Upper lobe of left lung (tissue), 6 donors: ENCODE measurements at regions not wholly inside any gene's neighbourhood (a gene's known extent, or its start where the extent isn't known, plus 50 kb on each side); places are given as distances from the start of the nearest gene placed in this dataset.

Experiments used
- ATAC-seq, 2 donors: fragments of 200-7000 bp; cut with Tn5 transposase; one replicate each; pipeline ENCODE4 v1.9.1; 2022; ENCODE audit warnings: mild to moderate bottlenecking in 2 of 2, moderate library complexity in 2 of 2; ENCODE audit not compliant: low FRiP score in 2 of 2
- DNase-seq, 2 donors: peaks; one replicate each; pipeline ENCODE4 v3.0.0-alpha.2; 2019 to 2020
- H3K27ac ChIP-seq, 4 donors: fragments of 200-600 bp; sonication (generic); one replicate each; pipeline ENCODE4 v1.5.1; 2016 to 2019
- H3K27me3 ChIP-seq, 4 donors: fragments of 200-600 bp; sonication (generic); one replicate each; pipeline ENCODE4 v1.5.1; 2017 to 2019
- H3K36me3 ChIP-seq, 4 donors: fragments of 200-600 bp; sonication (generic); one replicate each; pipeline ENCODE4 v1.5.1; 2016 to 2019
- H3K4me1 ChIP-seq, 4 donors: fragments of 200-600 bp; sonication (generic); one replicate each; pipeline ENCODE4 v1.5.1; 2018 to 2019
- H3K4me3 ChIP-seq, 4 donors: fragments of 200-600 bp; sonication (generic); one replicate each; pipeline ENCODE4 v1.5.1; 2017 to 2019; ENCODE audit warnings: mild to moderate bottlenecking in 2 of 4, moderate library complexity in 1 of 4
- H3K9me3 ChIP-seq, 4 donors: fragments of 200-600 bp; sonication (generic); one replicate each; pipeline ENCODE4 v1.5.1; 2018 to 2019
- EP300 ChIP-seq, 4 donors: sonication (generic); formaldehyde crosslinking; IDR thresholded peaks; one replicate each; pipeline ENCODE4 v1.5.1; 2017; ENCODE audit warnings: antibody characterized with exemption in 4 of 4, control low read depth in 2 of 4
- POLR2A ChIP-seq, 4 donors: fragments of 450-650 bp; IDR thresholded peaks; one replicate each; pipeline ENCODE4 v1.5.1; 2016 to 2017; ENCODE audit warnings: antibody characterized with exemption in 4 of 4, mild to moderate bottlenecking in 2 of 4
- POLR2AphosphoS5 ChIP-seq, 2 donors: sonication (generic); formaldehyde crosslinking; IDR thresholded peaks; one replicate each; pipeline ENCODE4 v1.5.1; 2017; ENCODE audit warnings: antibody characterized with exemption in 2 of 2
- WGBS, 2 donors: methylation state at CpG; one replicate each; pipeline ENCODE4 v1.1.5; 2017 to 2018; 5-methylcytosine and 5-hydroxymethylcytosine counted together
- TF ChIP-seq, protein P1 (sequence below), 6 experiments: fragments of 450-650 bp in 4 of 6; fragments of 200-600 bp in 2 of 6; sonication (generic) in 2 of 6; IDR thresholded peaks; one replicate each; pipeline ENCODE4 v1.5.1; 2016 to 2019; ENCODE audit warnings: antibody characterized with exemption in 6 of 6
- donor health status: DM: no; HTN: no; CAD: no; lungs with moderate emphysema.
- donor health status: DM: no; HTN: yes; CAD: no; lungs with severe emphysema.

DNA sequence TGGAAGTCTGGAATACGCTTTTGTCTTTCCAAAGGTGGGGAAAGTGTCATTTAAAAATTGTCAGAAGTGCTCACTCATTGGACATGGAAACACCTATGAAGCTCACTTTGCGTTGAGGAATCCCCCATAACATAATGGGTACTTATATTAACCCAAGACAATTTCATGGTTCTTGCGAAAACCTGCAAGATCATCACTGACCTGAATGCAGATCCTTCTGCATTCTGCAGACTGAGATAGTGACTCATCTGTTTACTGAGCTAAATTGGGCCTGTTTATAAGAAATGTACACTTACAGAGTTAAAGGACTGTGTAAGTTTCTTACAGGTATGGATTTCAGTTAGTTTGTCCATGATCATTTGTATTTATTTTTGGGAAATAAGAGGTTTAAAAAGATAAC, 153.0 kb downstream of the HMHB1 start:
- no peak for ATAC-seq
- 92 to 98% methylated on average over 3 of the region's 3 CpGs for WGBS, 2 donors
- TF ChIP-seq POLR2A (IDR thresholded peaks at IDR 0.05) (no peak), POLR2AphosphoS5 (IDR thresholded peaks at IDR 0.05) (no peak), EP300 (IDR thresholded peaks at IDR 0.05) (no peak)
- TF ChIP-seq, protein P1, sequence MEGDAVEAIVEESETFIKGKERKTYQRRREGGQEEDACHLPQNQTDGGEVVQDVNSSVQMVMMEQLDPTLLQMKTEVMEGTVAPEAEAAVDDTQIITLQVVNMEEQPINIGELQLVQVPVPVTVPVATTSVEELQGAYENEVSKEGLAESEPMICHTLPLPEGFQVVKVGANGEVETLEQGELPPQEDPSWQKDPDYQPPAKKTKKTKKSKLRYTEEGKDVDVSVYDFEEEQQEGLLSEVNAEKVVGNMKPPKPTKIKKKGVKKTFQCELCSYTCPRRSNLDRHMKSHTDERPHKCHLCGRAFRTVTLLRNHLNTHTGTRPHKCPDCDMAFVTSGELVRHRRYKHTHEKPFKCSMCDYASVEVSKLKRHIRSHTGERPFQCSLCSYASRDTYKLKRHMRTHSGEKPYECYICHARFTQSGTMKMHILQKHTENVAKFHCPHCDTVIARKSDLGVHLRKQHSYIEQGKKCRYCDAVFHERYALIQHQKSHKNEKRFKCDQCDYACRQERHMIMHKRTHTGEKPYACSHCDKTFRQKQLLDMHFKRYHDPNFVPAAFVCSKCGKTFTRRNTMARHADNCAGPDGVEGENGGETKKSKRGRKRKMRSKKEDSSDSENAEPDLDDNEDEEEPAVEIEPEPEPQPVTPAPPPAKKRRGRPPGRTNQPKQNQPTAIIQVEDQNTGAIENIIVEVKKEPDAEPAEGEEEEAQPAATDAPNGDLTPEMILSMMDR (IDR thresholded peaks at IDR 0.05) = no peak

DNA sequence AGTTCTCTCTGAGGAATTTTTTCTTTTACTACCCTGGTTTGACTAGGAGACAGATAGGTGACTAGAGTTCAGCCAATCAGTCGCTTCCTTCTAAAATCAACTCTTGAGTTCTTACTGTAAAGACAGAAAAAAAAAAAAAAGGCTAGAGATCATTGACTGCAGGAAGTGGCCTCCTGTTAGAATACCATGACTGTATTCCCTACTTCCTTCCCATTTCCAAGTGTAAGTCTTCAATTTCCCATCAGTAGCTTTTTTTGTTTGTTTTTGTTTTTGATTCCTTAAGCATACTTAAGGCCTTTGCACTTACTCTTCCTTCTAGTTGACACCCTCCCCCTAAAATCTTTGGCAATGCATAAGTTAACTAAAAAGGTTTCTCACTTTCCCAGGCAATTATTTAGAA, 154.3 kb downstream of the HMHB1 start:
- WGBS, 2 donors = 92 to 97% methylated on average over 1 of the region's 1 CpG
- Histone ChIP-seq H3K4me3 (no peak overlapping the region), H3K27ac (no peak overlapping the region), H3K4me1 (no peaks in the 10 kb centered on the region), H3K27me3 (no peaks in the 10 kb centered on the region), H3K9me3 (no peaks in the 10 kb centered on the region), H3K36me3 (no peaks in the 10 kb centered on the region)
- no peak for DNase-seq
- TF ChIP-seq POLR2AphosphoS5 (IDR thresholded peaks at IDR 0.05) (no peak), EP300 (IDR thresholded peaks at IDR 0.05) (no peak), POLR2A (IDR thresholded peaks at IDR 0.05) (no peak)
- TF ChIP-seq, protein P1 (IDR thresholded peaks at IDR 0.05) = no peak
- ATAC-seq = no peak

More for the DNA sequence above, 153.0 kb downstream of the HMHB1 start:
- Histone ChIP-seq H3K9me3 (no peaks in the 10 kb centered on the region), H3K27ac (no peak overlapping the region), H3K36me3 (no peaks in the 10 kb centered on the region), H3K27me3 (no peaks in the 10 kb centered on the region), H3K4me3 (no peak overlapping the region), H3K4me1 (no peaks in the 10 kb centered on the region)
- no peak for DNase-seq

DNA sequence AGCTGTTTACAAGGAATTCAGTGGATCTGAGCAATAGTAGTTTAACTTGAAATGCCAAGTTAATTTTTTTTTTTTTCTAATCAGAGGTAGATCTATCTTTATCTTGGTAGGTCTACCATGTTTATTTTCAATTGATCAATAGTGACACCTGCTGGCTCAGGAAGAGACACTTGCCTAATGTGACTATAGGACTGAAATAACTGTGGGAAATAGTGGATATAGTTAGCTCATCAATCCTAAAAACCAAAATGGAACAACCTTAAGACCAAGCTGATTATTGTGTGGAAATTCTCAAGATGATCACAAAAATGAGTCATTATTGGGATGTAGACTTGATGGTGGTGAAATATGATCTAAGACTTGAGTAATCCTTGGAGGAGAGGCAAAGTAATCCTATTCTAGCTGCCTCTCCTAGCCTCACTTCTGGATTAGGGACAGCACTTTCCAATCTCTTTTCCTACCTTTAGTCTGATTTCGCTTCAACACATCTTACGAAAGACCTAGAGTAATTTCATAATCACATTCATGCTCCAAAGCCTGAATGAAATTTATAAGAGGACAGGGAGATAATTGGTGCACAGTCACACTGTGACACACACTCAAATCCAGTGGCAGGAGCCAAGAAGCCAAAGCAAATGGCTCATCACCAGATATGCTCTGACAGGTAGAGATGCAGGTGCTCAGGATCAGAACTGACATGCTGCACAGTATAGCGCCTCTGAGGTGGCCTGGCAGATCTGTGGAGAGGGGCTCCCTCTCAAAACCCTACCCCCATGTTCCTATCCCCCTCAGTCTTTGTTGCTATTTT, 156.3 kb downstream of the HMHB1 start:
- no peaks in the 10 kb centered on the region for H3K4me1 ChIP-seq
- TF ChIP-seq POLR2AphosphoS5 (IDR thresholded peaks at IDR 0.05) = no peak
- TF ChIP-seq, protein P1 (IDR thresholded peaks at IDR 0.05) = peak in 3 of 6 experiments; percentile 31 to 35 (median 34)
- WGBS, 2 donors = 79 to 87% methylated on average over 3 of the region's 3 CpGs

GRCh38 chr5:143970159-143970558, 158.2 kb downstream of the HMHB1 start:
- ATAC-seq = no peak
- 57 to 73% methylated on average over 3 of the region's 3 CpGs for WGBS, 2 donors
- DNase-seq = no peak

More for the DNA sequence above, 156.3 kb downstream of the HMHB1 start:
- no peaks in the 10 kb centered on the region for H3K36me3 ChIP-seq
- H3K9me3 ChIP-seq = no peaks in the 10 kb centered on the region
- DNase-seq (no peak), ATAC-seq (peak in 1 of 2 donors; percentile 66)
- H3K27ac ChIP-seq = no peak overlapping the region
- no peak overlapping the region for H3K4me3 ChIP-seq
- H3K27me3 ChIP-seq = no peaks in the 10 kb centered on the region

More at GRCh38 chr5:143970159-143970558, 158.2 kb downstream of the HMHB1 start:
- H3K27me3 ChIP-seq = no peaks in the 10 kb centered on the region
- no peak overlapping the region for H3K27ac ChIP-seq
- no peak overlapping the region for H3K4me3 ChIP-seq
- no peaks in the 10 kb centered on the region for H3K36me3 ChIP-seq
- TF ChIP-seq POLR2AphosphoS5 (IDR thresholded peaks at IDR 0.05) = no peak
- no peak for TF ChIP-seq EP300 (IDR thresholded peaks at IDR 0.05)
- TF ChIP-seq, protein P1 (IDR thresholded peaks at IDR 0.05) = no peak
- no peak for TF ChIP-seq POLR2A (IDR thresholded peaks at IDR 0.05)
- H3K4me1 ChIP-seq = no peaks in the 10 kb centered on the region
- H3K9me3 ChIP-seq = no peaks in the 10 kb centered on the region
